SIG-M5 treated with dmso at 0.1 percent for 504 hours (cell line): ENCODE measurements at regions not wholly inside any gene's neighbourhood (a gene's known extent, or its start where the extent isn't known, plus 50 kb on each side); places are given as distances from the start of the nearest gene placed in this dataset.
A peak's percentile ranks its signal among the peaks of the same experiment; 100 is the strongest.

Source experiments
- DNase-seq: peaks from one replicate; lab custom pipeline; 2025; ENCODE audit not compliant: unreplicated experiment; lab: John Stamatoyannopoulos, UW

GRCh38 chr4:111813555-111814140 is 331.6 kb upstream of the FAM241A start:
- no peak for DNase-seq

- DNase-seq: no peak
These were observed 330.3 kb upstream of the FAM241A start for GRCh38 chr4:111814961-111815360.

GRCh38 chr4:111821342-111821741 is 323.9 kb upstream of the FAM241A start:
- no peak for DNase-seq

GRCh38 chr4:111836601-111837000 is 308.7 kb upstream of the FAM241A start:
- no peak for DNase-seq

GRCh38 chr4:111837761-111838160 is 307.5 kb upstream of the FAM241A start:
- DNase-seq: no peak

GRCh38 chr4:111838406-111838930 is 306.8 kb upstream of the FAM241A start:
- DNase-seq: peak; percentile 38

- no peak for DNase-seq
These were observed 306.1 kb upstream of the FAM241A start for GRCh38 chr4:111839141-111839540.

GRCh38 chr4:111842336-111842735 is 302.9 kb upstream of the FAM241A start:
- DNase-seq: no peak

- DNase-seq: peak; percentile 2
These were observed 297.8 kb upstream of the FAM241A start for GRCh38 chr4:111847296-111848008.

- no peak for DNase-seq
These were observed 295.4 kb upstream of the FAM241A start for GRCh38 chr4:111849746-111850284.

- peak; percentile 33 for DNase-seq
These were observed 290.7 kb upstream of the FAM241A start for GRCh38 chr4:111854494-111855087.

GRCh38 chr4:111855308-111855707 is 289.9 kb upstream of the FAM241A start:
- no peak for DNase-seq

- DNase-seq: no peak
These were observed 281.2 kb upstream of the FAM241A start for GRCh38 chr4:111864066-111864465.

- DNase-seq: no peak
These were observed 275.9 kb upstream of the FAM241A start for GRCh38 chr4:111869339-111869738.

- no peak for DNase-seq
These were observed 273.5 kb upstream of the FAM241A start for GRCh38 chr4:111871802-111872201.

- DNase-seq: no peak
These were observed 271.5 kb upstream of the FAM241A start for GRCh38 chr4:111873801-111874200.

GRCh38 chr4:111879539-111879938 is 265.7 kb upstream of the FAM241A start:
- no peak for DNase-seq

- DNase-seq: no peak
These were observed 265.1 kb upstream of the FAM241A start for GRCh38 chr4:111880116-111880515.

- no peak for DNase-seq
These were observed 261.7 kb upstream of the FAM241A start for GRCh38 chr4:111883557-111883999.

GRCh38 chr4:111890412-111890811 is 254.8 kb upstream of the FAM241A start:
- no peak for DNase-seq

- no peak for DNase-seq
These were observed 239.7 kb upstream of the FAM241A start for GRCh38 chr4:111905511-111905910.

- no peak for DNase-seq
These were observed 225.6 kb upstream of the FAM241A start for GRCh38 chr4:111919639-111920038.
